GM21423 (cell line): ENCODE measurements at regions not wholly inside any gene's neighbourhood (a gene's known extent, or its start where the extent isn't known, plus 50 kb on each side); places are given as distances from the start of the nearest gene placed in this dataset.

Experiments used
- ATAC-seq: cut with Tn5 transposase; IDR thresholded peaks from one replicate; pipeline ENCODE4 v1.9.1; 2021; ENCODE audit warnings: mild to moderate bottlenecking, moderate library complexity; ENCODE audit not compliant: unreplicated experiment

DNA sequence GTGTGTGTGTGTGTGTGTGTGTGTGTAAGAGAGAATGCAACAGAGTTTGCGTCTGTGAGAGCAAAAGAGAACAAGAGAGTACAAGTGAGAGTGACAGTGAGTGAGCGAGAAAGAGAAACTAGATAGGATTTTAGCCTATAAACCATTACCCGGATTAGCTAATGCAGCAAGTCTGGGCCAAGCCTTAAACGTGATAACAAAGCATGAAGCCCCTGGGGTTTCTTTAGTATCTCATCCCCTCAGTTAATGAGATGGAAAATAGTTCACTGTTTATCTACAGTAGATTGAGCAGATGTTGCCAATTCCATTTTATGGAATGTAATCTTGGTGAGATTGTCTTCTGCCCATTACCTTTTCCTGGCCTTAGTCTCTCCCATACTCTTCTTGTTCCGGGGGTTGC lies 114.5 kb downstream of the MAT2B start:
- no peak for ATAC-seq

DNA sequence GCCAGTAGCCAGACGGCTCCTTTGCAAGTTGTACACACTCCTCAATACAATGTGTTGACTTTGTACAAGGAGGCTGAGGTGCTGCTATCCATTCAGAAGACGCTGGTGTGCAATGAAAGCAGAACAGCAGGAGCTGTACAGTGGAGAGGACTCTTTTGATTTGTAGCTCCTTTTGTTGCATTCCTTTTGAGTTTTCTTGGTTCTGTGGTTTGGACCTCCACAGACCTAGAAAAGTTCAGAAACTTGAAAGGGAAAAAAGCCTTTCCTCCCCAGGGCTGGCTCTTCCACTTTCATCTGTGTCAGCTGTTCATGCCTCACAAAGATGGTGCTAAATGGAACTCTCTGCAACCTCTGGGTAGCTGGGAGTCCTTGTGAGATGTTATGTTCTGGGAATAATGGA lies 117.4 kb downstream of the MAT2B start:
- ATAC-seq = no peak

DNA sequence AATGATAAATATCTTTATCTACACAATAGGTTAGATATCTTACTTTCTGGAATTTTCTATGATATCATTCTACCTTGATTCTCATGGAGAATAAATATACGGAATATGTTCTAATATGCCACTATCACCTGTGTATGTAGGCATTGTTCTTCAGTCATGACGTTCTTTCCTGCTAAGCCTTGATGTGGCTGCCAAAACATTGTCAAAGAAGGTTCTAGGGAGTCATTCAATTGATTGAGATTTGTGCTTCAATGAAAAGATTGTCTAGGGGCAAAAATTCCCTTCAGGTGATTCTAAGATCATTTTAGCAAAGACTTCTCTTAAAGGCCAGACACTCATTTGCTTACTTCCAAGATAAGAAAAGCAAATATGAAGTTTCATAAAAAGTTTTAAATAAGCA lies 118.1 kb downstream of the MAT2B start:
- ATAC-seq = no peak

GRCh38 chr5:163623986-163624385 lies 118.6 kb downstream of the MAT2B start:
- ATAC-seq = no peak

DNA sequence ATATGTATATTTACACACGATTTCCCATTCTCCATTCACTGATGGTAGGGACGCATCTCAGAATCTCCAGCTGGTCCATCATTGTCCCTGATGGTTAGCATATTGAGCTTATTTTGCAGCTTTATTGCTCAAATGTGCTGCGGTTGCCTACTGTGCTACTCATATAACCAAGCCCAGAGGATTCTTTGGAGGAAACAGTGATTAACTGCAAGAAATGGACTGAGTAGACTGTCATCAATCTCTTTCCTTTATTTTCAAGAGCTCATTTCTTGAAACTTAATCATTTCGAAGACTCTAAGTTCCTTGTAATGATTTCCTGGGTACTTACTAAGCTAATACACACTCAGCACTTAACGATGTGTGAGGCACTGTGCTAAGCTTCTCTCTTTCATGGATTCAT lies 119.0 kb downstream of the MAT2B start:
- ATAC-seq = no peak

DNA sequence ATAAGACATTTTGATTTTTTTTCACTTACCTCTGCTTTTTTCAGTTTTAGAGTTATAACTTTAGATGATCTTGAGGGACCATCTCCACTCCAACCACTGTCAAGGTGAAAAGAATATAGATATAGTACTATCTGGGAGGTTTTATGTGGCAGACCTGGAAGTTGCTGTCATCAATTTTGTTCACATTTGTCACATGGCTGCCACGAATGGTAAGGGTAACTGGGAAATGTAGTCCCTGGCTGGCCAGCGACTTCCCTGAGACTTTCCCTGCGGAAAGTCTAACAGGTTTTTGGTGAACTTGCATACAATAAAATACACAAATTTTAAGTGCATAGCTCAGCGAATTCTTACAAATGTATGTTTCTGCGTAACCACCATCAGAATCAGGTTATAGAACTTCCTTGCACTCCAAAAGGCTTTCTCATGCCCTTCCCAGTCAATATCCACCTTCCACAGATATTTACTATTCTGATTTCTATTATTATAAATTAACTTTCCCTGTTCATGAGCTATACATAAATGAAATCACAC lies 121.5 kb downstream of the MAT2B start:
- ATAC-seq = no peak

DNA sequence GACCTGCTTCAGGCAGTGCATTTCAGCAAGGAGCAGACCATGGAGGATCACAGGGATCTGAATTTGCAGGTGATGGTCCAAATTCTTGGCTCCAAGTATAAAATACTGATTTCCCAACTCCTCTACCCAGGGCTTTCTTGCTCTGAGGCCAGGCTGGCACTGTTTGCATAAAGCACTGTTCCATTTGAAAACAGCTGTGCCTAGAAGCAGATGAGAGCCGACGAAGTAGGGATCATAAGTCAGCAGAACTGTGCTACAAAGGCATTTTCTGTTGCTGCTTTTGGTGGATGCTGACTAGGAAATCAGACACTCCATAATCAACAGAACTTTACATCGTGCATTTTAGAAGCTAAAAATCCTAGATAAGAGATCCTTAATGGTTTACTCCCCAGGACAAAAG lies 126.4 kb downstream of the MAT2B start:
- ATAC-seq = no peak

DNA sequence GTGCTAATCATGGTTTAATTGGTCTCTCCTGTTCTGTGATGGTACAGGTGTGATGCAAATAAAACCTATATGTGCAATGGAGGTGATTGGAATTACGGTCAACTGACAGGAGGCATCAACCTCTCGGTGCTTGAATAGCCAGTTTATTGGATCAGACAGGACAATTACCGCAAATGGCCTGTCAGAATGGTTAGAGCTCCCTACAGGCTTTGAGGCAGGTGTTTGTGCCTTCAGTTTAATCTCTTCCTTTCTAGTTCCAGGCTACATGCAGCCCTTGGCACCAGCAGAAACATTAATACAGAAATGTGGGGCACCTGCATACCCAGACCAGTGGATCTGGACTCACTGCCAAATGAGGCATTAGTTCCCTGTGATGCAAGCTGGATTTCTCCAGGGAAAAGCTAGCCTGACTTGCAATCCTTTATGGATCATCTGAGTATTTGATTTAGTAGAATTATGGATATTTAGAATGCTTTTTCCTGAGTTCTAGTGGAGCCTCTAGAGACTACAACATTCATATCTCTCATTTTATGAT lies 128.6 kb downstream of the MAT2B start:
- ATAC-seq = no peak

GRCh38 chr5:163635631-163636030 lies 130.2 kb downstream of the MAT2B start:
- no peak for ATAC-seq

- no peak for ATAC-seq
Observed at GRCh38 chr5:163642904-163643303, 137.5 kb downstream of the MAT2B start.

DNA sequence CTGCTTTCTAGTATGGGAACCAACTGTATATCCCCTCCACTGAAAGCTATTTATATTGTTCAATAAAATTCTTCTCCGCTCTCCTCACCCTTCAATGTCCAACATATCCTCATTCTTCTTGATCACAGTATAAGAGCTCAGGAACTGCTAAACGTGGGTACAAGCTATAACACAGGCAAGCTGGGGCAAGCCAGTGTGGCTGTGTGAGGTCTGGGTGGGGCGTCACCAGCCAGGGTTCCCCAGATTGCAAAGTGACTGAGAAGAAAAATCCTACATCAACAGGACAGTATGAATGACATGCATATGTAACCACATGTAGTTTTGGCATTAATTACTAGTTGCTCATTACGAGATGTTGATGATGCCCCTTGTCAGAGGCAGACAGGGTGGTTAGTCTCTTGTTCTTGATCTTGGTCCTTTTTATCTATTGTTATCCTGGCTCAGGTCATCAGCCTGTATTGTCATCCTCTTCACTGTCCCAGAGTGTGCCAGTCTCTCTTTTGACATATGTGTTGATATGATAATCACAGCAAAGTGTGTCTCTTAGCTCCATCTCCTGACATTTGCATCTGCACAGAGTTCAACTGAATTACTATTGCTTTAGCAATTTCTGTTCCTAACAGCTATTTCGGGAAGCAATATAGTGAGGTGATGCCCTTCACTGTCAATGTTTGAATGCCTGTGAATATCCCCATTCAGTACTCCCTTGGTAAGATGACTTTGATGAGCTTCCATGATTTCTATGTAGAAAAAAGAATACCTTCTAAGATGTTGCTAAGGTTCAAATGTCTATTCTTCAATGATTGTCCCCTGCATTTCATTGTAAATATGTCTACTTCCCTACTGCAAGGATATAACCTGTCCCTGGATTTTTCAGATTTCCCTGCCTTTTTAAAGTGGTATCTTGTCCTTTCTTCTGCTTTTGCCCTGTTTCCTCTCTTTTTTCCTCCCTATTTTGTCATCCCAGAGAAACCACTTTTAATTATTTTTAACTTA lies 140.3 kb downstream of the MAT2B start:
- ATAC-seq = no peak

- ATAC-seq = no peak
Observed at GRCh38 chr5:163649514-163649913, 144.1 kb downstream of the MAT2B start.

DNA sequence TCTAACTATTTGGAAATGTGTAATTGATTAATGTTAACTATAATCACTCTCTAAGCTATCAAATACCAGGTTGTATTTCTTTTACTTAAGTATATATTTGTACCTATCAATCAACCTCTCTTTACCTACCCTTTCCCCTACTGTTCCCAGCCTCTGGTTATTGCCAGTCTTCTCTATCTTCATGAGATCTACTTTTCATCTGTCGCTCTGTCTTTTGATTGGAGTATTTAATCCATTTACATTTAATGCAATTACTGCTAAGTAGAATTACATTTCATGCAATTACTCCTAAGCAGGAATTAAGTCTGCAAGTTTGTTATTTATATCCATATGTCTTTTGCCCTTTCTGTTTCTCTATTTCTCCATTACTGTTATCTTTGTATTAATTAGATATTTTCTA lies 148.1 kb downstream of the MAT2B start:
- ATAC-seq = no peak

GRCh38 chr5:163658702-163659567 lies 153.5 kb downstream of the MAT2B start:
- ATAC-seq = no peak

DNA sequence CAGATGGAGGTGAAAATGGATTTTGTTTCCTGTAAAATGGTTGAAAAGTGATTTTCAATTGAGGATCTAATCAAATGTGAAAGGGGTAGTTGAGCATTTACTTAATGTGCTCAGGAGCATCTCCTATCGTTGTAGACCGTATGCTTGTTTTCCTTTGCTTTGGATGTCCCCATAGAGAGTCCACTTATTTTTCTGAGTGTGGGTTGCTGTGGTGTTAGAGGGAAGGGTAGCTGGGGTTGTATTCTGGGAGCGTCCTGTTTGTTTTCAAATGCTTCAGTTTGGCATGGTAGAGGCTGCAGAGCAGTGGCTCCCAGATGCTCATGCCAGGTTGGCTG lies 154.1 kb downstream of the MAT2B start:
- no peak for ATAC-seq

- no peak for ATAC-seq
Observed at GRCh38 chr5:163660486-163660885, 155.1 kb downstream of the MAT2B start.

DNA sequence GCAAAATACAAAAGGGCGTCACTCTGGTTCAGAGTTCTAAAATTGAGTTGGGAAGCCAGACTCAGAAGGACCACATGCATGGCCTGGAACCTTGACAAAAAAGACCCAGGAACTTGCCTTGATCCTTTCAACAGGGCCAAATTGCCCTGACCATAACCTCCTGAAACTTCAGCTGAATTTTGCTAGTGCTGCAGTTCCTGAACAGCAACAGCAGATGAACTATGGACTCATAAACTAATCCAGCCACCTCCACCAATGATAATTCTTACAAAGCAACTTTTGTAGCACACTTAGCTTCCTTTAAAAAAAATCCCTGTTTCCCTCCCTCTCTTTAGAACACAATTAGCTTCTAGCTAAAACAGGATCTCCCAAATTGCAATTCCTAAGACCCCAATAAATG lies 155.9 kb downstream of the MAT2B start:
- no peak for ATAC-seq

DNA sequence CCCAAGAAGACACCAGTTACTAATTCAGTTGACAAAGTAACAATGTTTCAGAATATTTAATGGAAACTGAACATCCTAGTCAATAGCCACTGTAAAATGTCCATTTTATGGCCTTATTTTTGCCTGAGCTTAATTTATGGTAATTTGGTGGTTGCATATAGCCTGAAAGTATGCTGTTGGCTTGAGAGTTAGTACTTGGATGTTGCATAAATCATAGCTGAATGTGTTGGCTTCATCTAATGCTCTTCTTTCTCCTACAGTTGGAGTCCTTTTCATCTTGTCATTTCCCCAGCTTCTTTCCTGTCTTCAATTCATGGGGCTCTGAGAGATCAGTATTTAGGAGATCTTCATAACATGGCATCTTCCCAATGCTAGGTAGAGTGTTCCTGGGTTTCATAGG lies 164.6 kb downstream of the MAT2B start:
- ATAC-seq = no peak

DNA sequence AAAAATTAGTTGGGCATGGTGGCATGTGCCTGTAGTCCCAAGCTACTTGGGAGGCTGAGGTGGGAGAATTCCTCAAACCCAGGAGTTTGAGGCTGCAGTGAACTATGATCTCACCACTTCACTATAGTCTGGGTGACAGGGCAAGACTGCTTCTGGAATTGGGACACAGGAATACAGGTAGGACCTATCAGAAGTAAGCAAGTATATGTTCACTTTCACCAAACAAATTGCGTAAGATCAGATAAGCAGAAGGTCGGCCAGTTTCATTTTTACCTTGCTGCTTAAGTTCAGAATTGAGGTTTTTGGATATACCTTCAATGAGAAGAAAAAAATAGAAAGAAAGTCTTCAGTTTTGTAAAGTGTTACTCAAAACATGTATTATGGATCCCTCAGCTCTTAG lies 171.7 kb downstream of the MAT2B start:
- no peak for ATAC-seq

DNA sequence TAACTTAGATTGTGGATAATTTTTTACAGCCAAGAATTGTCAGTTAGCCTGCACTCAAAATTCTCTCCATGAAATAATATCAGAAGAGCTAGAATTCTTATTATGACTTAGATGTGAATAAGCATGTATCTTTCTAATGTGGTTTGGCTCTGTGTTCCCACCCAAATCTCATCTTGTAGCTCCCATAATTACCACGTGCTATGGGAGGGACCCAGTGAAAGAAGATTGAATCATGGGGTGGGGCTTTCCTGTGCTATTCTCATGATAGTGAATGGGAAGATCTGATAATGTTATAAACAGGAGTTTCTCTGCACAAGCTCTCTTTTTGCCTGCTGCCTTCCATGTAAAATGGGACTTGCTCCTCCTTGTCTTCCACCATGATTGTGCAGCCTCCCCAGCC lies 176.8 kb downstream of the MAT2B start:
- ATAC-seq = no peak

GRCh38 chr5:163687414-163687813 lies 182.0 kb downstream of the MAT2B start:
- ATAC-seq = no peak
